ENCODE measurements at regions not wholly inside any gene's neighbourhood (a gene's known extent, or its start where the extent isn't known, plus 50 kb on each side); places are given as distances from the start of the nearest gene placed in this dataset.

DNA sequence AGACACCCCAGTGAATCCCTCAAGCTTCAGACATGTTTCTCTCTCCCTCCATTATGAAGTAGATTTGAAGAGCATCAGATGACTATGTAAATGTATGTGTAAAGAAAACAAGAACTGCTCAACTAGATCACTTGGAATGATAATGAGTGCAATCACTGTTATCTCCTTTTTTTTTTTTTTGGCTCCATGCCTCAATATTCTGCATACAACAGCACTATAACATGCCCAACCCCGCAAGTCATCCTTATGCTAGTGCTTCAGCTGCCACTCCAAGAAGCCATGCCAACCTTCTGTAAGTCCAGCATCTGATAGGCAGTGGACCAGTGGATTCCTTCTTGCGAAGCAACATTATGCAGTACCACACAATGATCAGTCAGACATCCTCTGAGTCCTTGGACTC, 133.7 kb downstream of the TFPI2 start:
- no peak for ATAC-seq (ENCODE audit: low read depth)

DNA sequence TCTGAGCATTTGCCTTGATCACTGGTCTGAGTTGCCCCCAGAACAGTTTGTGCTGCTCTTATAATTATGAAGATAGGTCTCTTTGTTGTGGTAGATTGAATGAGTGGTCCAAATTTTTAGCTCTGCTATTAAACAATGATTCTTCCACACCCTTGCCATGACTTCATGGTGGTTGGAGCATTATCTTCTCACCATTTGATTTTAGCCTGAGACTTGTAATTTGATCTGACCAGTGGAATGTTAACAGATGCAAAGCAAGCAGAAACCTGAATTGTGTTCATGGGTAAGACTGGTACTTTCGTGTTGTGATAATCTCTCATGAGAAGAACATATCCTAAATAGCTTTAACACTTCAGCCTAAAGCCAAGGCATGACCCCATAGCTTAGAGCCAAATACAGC, 139.1 kb downstream of the TFPI2 start:
- DNase-seq (ENCODE audit: low spot score): no peak
- Histone ChIP-seq H3K9me3 (ENCODE audit: severe bottlenecking) (peaks cover 2% of the 10 kb centered on the region), H3K36me3 (ENCODE audit: low read depth) (no peaks in the 10 kb centered on the region), H3K27me3 (ENCODE audit: insufficient read depth, poor library complexity, severe bottlenecking) (no peaks in the 10 kb centered on the region), H3K4me3 (ENCODE audit: severe bottlenecking) (no peak overlapping the region), H3K4me1 (ENCODE audit: insufficient read depth, poor library complexity, severe bottlenecking) (no peaks in the 10 kb centered on the region), H3K27ac (ENCODE audit: poor library complexity, severe bottlenecking) (no peak overlapping the region)
- TF ChIP-seq, protein P1, sequence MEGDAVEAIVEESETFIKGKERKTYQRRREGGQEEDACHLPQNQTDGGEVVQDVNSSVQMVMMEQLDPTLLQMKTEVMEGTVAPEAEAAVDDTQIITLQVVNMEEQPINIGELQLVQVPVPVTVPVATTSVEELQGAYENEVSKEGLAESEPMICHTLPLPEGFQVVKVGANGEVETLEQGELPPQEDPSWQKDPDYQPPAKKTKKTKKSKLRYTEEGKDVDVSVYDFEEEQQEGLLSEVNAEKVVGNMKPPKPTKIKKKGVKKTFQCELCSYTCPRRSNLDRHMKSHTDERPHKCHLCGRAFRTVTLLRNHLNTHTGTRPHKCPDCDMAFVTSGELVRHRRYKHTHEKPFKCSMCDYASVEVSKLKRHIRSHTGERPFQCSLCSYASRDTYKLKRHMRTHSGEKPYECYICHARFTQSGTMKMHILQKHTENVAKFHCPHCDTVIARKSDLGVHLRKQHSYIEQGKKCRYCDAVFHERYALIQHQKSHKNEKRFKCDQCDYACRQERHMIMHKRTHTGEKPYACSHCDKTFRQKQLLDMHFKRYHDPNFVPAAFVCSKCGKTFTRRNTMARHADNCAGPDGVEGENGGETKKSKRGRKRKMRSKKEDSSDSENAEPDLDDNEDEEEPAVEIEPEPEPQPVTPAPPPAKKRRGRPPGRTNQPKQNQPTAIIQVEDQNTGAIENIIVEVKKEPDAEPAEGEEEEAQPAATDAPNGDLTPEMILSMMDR (IDR thresholded peaks at IDR 0.05; ENCODE audit: poor library complexity, severe bottlenecking): no peak
- no peak for ATAC-seq (ENCODE audit: low read depth)

More for the DNA sequence above, 133.7 kb downstream of the TFPI2 start:
- no peaks in the 10 kb centered on the region for H3K36me3 ChIP-seq (ENCODE audit: low read depth)
- TF ChIP-seq, protein P1 (IDR thresholded peaks at IDR 0.05; ENCODE audit: poor library complexity, severe bottlenecking): no peak
- no peak overlapping the region for H3K4me3 ChIP-seq (ENCODE audit: severe bottlenecking)
- no peaks in the 10 kb centered on the region for H3K4me1 ChIP-seq (ENCODE audit: insufficient read depth, poor library complexity, severe bottlenecking)
- H3K27me3 ChIP-seq (ENCODE audit: insufficient read depth, poor library complexity, severe bottlenecking): no peaks in the 10 kb centered on the region
- H3K27ac ChIP-seq (ENCODE audit: poor library complexity, severe bottlenecking): no peak overlapping the region
- no peaks in the 10 kb centered on the region for H3K9me3 ChIP-seq (ENCODE audit: severe bottlenecking)
- no peak for DNase-seq (ENCODE audit: low spot score)

DNA sequence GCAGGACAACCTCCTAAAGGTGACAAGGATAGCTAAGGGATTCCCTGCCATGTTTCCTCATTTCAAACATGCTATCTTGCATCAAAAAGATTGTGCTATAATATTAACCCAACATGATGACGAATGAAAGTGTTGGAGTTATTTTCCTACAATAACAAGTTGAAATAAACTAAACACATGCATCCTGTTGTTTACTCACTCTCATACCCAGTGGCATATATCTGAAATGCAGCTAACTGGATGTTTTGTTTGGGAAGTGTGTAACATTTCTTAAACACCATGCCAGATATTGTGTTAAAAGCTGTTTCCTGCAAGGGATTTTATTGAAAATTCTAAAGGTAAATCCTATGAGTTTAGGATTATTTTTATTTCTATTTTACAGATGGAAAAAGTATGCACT, 139.6 kb downstream of the TFPI2 start:
- Histone ChIP-seq H3K9me3 (ENCODE audit: severe bottlenecking) (peaks cover 2% of the 10 kb centered on the region), H3K4me1 (ENCODE audit: insufficient read depth, poor library complexity, severe bottlenecking) (no peaks in the 10 kb centered on the region), H3K36me3 (ENCODE audit: low read depth) (no peaks in the 10 kb centered on the region), H3K4me3 (ENCODE audit: severe bottlenecking) (no peak overlapping the region), H3K27ac (ENCODE audit: poor library complexity, severe bottlenecking) (no peak overlapping the region), H3K27me3 (ENCODE audit: insufficient read depth, poor library complexity, severe bottlenecking) (no peaks in the 10 kb centered on the region)
- DNase-seq (ENCODE audit: low spot score) (no peak), ATAC-seq (ENCODE audit: low read depth) (no peak)
- TF ChIP-seq, protein P1 (IDR thresholded peaks at IDR 0.05; ENCODE audit: poor library complexity, severe bottlenecking): no peak

DNA sequence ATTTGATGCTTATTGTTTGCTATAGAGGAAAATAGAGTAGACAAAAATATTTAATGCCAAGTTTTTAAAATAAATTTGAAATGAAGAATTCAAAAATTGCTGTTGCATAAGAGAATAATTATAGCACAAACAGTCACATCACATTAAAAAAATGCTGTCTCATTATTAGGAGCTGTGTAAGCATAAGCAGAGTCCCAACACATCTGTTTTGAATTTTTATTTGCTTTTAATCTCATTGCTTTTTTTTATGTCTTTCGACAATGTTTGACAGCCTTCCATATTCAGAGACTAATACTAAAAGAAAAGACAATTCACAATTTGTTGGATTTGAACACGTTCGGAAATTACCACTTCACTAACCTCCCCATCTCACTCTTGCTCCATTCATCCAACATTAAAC, 143.5 kb downstream of the TFPI2 start:
- no peak for ATAC-seq (ENCODE audit: low read depth)

DNA sequence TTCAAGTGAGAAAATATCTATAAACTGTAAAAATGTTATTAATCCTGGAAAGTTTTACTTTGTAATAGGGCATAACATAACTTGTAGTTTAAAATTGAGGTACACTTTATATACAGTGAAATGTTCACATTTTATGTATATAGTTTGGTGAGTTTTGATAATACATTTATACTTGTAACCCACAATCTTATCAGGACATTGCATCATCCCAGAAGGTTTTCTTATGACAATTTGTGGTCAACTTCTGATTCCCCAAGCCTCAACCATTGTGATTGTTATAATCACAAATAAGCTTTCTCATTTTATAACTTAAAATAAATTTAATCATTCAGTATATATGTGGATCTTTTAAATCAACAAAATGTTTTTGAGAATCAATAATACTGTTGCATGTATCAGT, 151.1 kb downstream of the TFPI2 start:
- no peak overlapping the region for H3K4me3 ChIP-seq (ENCODE audit: severe bottlenecking)
- DNase-seq (ENCODE audit: low spot score): no peak
- H3K27ac ChIP-seq (ENCODE audit: poor library complexity, severe bottlenecking): no peak overlapping the region
- H3K27me3 ChIP-seq (ENCODE audit: insufficient read depth, poor library complexity, severe bottlenecking): no peaks in the 10 kb centered on the region
- ATAC-seq (ENCODE audit: low read depth): no peak
- H3K36me3 ChIP-seq (ENCODE audit: low read depth): no peaks in the 10 kb centered on the region
- no peaks in the 10 kb centered on the region for H3K9me3 ChIP-seq (ENCODE audit: severe bottlenecking)
- H3K4me1 ChIP-seq (ENCODE audit: insufficient read depth, poor library complexity, severe bottlenecking): peaks cover 6% of the 10 kb centered on the region
- TF ChIP-seq, protein P1 (IDR thresholded peaks at IDR 0.05; ENCODE audit: poor library complexity, severe bottlenecking): no peak

More for the DNA sequence above, 143.5 kb downstream of the TFPI2 start:
- no peak for DNase-seq (ENCODE audit: low spot score)
- Histone ChIP-seq H3K27ac (ENCODE audit: poor library complexity, severe bottlenecking) (no peak overlapping the region), H3K36me3 (ENCODE audit: low read depth) (no peaks in the 10 kb centered on the region), H3K4me1 (ENCODE audit: insufficient read depth, poor library complexity, severe bottlenecking) (no peaks in the 10 kb centered on the region), H3K9me3 (ENCODE audit: severe bottlenecking) (peaks cover 2% of the 10 kb centered on the region), H3K4me3 (ENCODE audit: severe bottlenecking) (no peak overlapping the region), H3K27me3 (ENCODE audit: insufficient read depth, poor library complexity, severe bottlenecking) (no peaks in the 10 kb centered on the region)
- TF ChIP-seq, protein P1 (IDR thresholded peaks at IDR 0.05; ENCODE audit: poor library complexity, severe bottlenecking): no peak
